H9 (cell line): ENCODE measurements at regions not wholly inside any gene's neighbourhood (a gene's known extent, or its start where the extent isn't known, plus 50 kb on each side); places are given as distances from the start of the nearest gene placed in this dataset.

Experiments
- DNase-seq: peaks from one replicate; pipeline ENCODE4 v3.0.0-alpha.2; 2017
- H2AFZ ChIP-seq: one replicate; pipeline ENCODE4 v1.6.1; 2013; ENCODE audit warnings: mild to moderate bottlenecking, low read length, control low read depth, moderate library complexity
- H2AK5ac ChIP-seq: 2 replicates; pipeline ENCODE4 v1.6.1; 2013; ENCODE audit warnings: low read length, control low read depth, mixed read lengths; ENCODE audit not compliant: insufficient read length
- H2BK120ac ChIP-seq: one replicate; pipeline ENCODE4 v1.6.1; 2013; ENCODE audit warnings: low read depth, mild to moderate bottlenecking, low read length, control low read depth, inconsistent platforms; ENCODE audit not compliant: poor library complexity, severe bottlenecking
- H2BK12ac ChIP-seq: 2 replicates; pipeline ENCODE4 v1.6.1; 2013; ENCODE audit warnings: low read length, control low read depth, mixed read lengths, low read depth; ENCODE audit not compliant: insufficient read length
- H2BK15ac ChIP-seq: 2 replicates; pipeline ENCODE4 v1.6.1; 2013; ENCODE audit warnings: low read depth, low read length, control low read depth
- H2BK20ac ChIP-seq: one replicate; pipeline ENCODE4 v1.6.1; 2013; ENCODE audit warnings: low read depth, mild to moderate bottlenecking, low read length, control low read depth, inconsistent platforms; ENCODE audit not compliant: poor library complexity, severe bottlenecking
- H2BK5ac ChIP-seq: 2 replicates; pipeline ENCODE4 v1.6.1; 2013; ENCODE audit warnings: low read length, control low read depth, mixed read lengths; ENCODE audit not compliant: insufficient read length
- H3K14ac ChIP-seq: 2 replicates; pipeline ENCODE4 v1.6.1; 2013; ENCODE audit warnings: low read length, control low read depth; ENCODE audit not compliant: insufficient read depth
- H3K18ac ChIP-seq: 2 replicates; pipeline ENCODE4 v1.6.1; 2013; ENCODE audit warnings: low read depth, mild to moderate bottlenecking, mixed read lengths, low read length, control low read depth; ENCODE audit not compliant: insufficient read length
- H3K23ac ChIP-seq: 2 replicates; pipeline ENCODE4 v1.6.1; 2013; ENCODE audit warnings: low read length, control low read depth, mixed read lengths, low read depth; ENCODE audit not compliant: insufficient read length
- H3K23me2 ChIP-seq: 2 replicates; pipeline ENCODE4 v1.6.1; 2013; ENCODE audit warnings: low read depth, mild to moderate bottlenecking, mixed read lengths, low read length, control low read depth; ENCODE audit not compliant: insufficient read length, poor library complexity, severe bottlenecking
- H3K27ac ChIP-seq: 2 replicates; pipeline ENCODE4 v1.5.1; 2013; ENCODE audit warnings: low read length, control low read depth, mixed read lengths, low read depth; ENCODE audit not compliant: insufficient read length
- H3K27me3 ChIP-seq: 2 replicates; pipeline ENCODE4 v1.6.1; 2013; ENCODE audit warnings: low read length, control low read depth, inconsistent platforms; ENCODE audit not compliant: insufficient read depth
- H3K4ac ChIP-seq: 2 replicates; pipeline ENCODE4 v1.6.1; 2013; ENCODE audit warnings: low read depth, mild to moderate bottlenecking, control low read depth, inconsistent platforms, low read length, moderate library complexity
- H3K4me1 ChIP-seq: 2 replicates; pipeline ENCODE4 v1.6.1; 2013; ENCODE audit warnings: low read length, control low read depth, inconsistent platforms; ENCODE audit not compliant: insufficient read depth
- H3K4me2 ChIP-seq: 2 replicates; pipeline ENCODE4 v1.6.1; 2013; ENCODE audit warnings: low read length, control low read depth, mixed read lengths; ENCODE audit not compliant: insufficient read length, insufficient read depth
- H3K56ac ChIP-seq: 2 replicates; pipeline ENCODE4 v1.6.1; 2013; ENCODE audit warnings: low read depth, mild to moderate bottlenecking, mixed read lengths, low read length, control low read depth; ENCODE audit not compliant: insufficient read length
- H3K79me1 ChIP-seq: 2 replicates; pipeline ENCODE4 v1.6.1; 2013; ENCODE audit warnings: low read depth, mild to moderate bottlenecking, moderate library complexity, low read length, control low read depth, inconsistent platforms; ENCODE audit not compliant: insufficient read depth, poor library complexity, severe bottlenecking
- H3K79me2 ChIP-seq: 2 replicates; pipeline ENCODE4 v1.6.1; 2013; ENCODE audit warnings: low read length, control low read depth, inconsistent platforms; ENCODE audit not compliant: insufficient read depth
- H3K9ac ChIP-seq: 2 replicates; pipeline ENCODE4 v1.6.1; 2013; ENCODE audit warnings: low read length, control low read depth, mixed read lengths; ENCODE audit not compliant: insufficient read length; ENCODE audit errors: extremely low read depth
- H3K9me3 ChIP-seq: one replicate; pipeline ENCODE4 v1.6.1; 2013; ENCODE audit warnings: low read depth, low read length, inconsistent platforms; ENCODE audit not compliant: control insufficient read depth
- H3T11ph ChIP-seq: one replicate; pipeline ENCODE4 v1.6.1; 2013; ENCODE audit warnings: mild to moderate bottlenecking, low read length, control low read depth, inconsistent platforms
- H4K20me1 ChIP-seq: one replicate; pipeline ENCODE4 v1.6.1; 2013; ENCODE audit not compliant: control insufficient read depth, insufficient read length, insufficient read depth
- H4K5ac ChIP-seq: 2 replicates; pipeline ENCODE4 v1.6.1; 2013; ENCODE audit warnings: low read depth, mild to moderate bottlenecking, mixed read lengths, low read length, control low read depth; ENCODE audit not compliant: insufficient read length
- H4K8ac ChIP-seq: replicated peaks from 2 replicates; pipeline ENCODE4 v1.6.1; 2013; ENCODE audit warnings: low read length, control low read depth, mixed read lengths, low read depth; ENCODE audit not compliant: insufficient read length
- H4K91ac ChIP-seq: 2 replicates; pipeline ENCODE4 v1.6.1; 2013; ENCODE audit warnings: low read depth, mild to moderate bottlenecking, moderate library complexity, mixed read lengths, low read length, control low read depth; ENCODE audit not compliant: insufficient read length
- H3K27ac Mint-ChIP-seq, 3 experiments: 2 replicates in 2 of 3; 3 replicates in 1 of 3; pipeline ENCODE4 v1.8.0; 2020 to 2021; ENCODE audit warnings: mixed read lengths in 3 of 3, mild to moderate bottlenecking in 1 of 3, moderate library complexity in 1 of 3
- H3K27me3 Mint-ChIP-seq: 2 replicates; pipeline ENCODE4 v1.8.0; 2021; ENCODE audit warnings: low read depth, mild to moderate bottlenecking, moderate library complexity, mixed read lengths
- H3K36me3 Mint-ChIP-seq, 3 experiments: 2 replicates in 2 of 3; 3 replicates in 1 of 3; pipeline ENCODE4 v1.8.0; 2020 to 2021; ENCODE audit warnings: low read depth in 3 of 3, mixed read lengths in 3 of 3; ENCODE audit not compliant: insufficient read depth in 1 of 3
- H3K4me1 Mint-ChIP-seq, 2 experiments: 2 replicates each; pipeline ENCODE4 v1.8.0; 2020; ENCODE audit warnings: mixed read lengths in 2 of 2
- H3K4me3 Mint-ChIP-seq, 2 experiments: 2 replicates in 1 of 2; 3 replicates in 1 of 2; pipeline ENCODE4 v1.8.0; 2020 to 2021; ENCODE audit warnings: mild to moderate bottlenecking in 2 of 2, mixed read lengths in 2 of 2, moderate library complexity in 1 of 2
- H3K9me3 Mint-ChIP-seq, 2 experiments: 2 replicates in 1 of 2; 3 replicates in 1 of 2; pipeline ENCODE4 v1.8.0; 2020; ENCODE audit warnings: mild to moderate bottlenecking in 2 of 2, mixed read lengths in 2 of 2, moderate library complexity in 1 of 2
- WGBS: extraction: QIAGEN DNeasy Blood & Tissue Kit; methylation state at CpG from one replicate; pipeline ENCODE4 v1.1.7; 2013; ENCODE audit warnings: missing lambda C conversion rate, low lambda C conversion rate, mixed read lengths; ENCODE audit not compliant: insufficient read length; ENCODE audit errors: extremely low coverage; 5-methylcytosine and 5-hydroxymethylcytosine counted together
- TF ChIP-seq, protein P1 (sequence below): fragments of 200-600 bp; sonication (generic); conservative IDR thresholded peaks from 3 replicates; pipeline ENCODE4 v1.8.0; 2021; ENCODE audit warnings: antibody characterized with exemption, mild to moderate bottlenecking

DNA sequence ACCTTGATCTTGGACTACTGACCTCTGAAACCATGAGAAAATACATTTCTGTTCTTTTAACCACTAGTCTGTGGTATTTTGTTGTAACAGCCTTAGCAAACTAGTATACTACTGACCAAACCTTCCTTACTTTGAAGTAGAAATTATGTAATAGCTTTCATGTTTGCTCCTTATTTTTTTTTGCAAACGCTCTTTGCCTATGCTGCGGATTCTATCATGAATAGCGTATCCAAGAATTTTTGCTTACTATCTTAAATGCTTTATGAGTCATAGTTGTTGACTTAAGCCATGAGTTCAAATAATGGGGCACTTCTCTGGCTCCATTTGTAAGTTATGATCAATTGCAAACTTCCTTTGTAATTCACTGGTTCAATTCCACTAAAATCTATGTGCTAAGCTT lies 154.8 kb upstream of the CYLC2 start:
- no peak overlapping the region for H2BK12ac ChIP-seq
- DNase-seq = no peak
- Mint-ChIP-seq H3K27me3 (no peaks in the 10 kb centered on the region), H3K36me3 (no peaks in the 10 kb centered on the region), H3K4me1 (no peaks in the 10 kb centered on the region), H3K4me3 (no peak overlapping the region), H3K9me3 (no peaks in the 10 kb centered on the region), H3K27ac (no peak overlapping the region)
- H3T11ph ChIP-seq = no peak overlapping the region
- H3K4me2 ChIP-seq = no peak overlapping the region
- no peak overlapping the region for H3K18ac ChIP-seq
- no peak overlapping the region for H3K27ac ChIP-seq
- no peaks in the 10 kb centered on the region for H3K79me2 ChIP-seq
- H2BK20ac ChIP-seq = no peak overlapping the region
- no peak overlapping the region for H3K56ac ChIP-seq
- no peaks in the 10 kb centered on the region for H3K23me2 ChIP-seq
- no peak overlapping the region for H3K14ac ChIP-seq
- H2BK15ac ChIP-seq = no peak overlapping the region
- H2BK120ac ChIP-seq = no peak overlapping the region
- no peaks in the 10 kb centered on the region for H3K79me1 ChIP-seq
- H2AFZ ChIP-seq = no peak overlapping the region
- H2BK5ac ChIP-seq = no peak overlapping the region
- H3K27me3 ChIP-seq = no peaks in the 10 kb centered on the region
- no CpG with 5 or more reads among the region's 3 CpGs for WGBS
- H4K5ac ChIP-seq = no peak overlapping the region
- H3K4me1 ChIP-seq = no peaks in the 10 kb centered on the region
- no peak overlapping the region for H3K9ac ChIP-seq
- no peak overlapping the region for H3K23ac ChIP-seq
- no peak overlapping the region for H4K8ac ChIP-seq
- H4K91ac ChIP-seq = no peak overlapping the region
- no peak overlapping the region for H2AK5ac ChIP-seq
- H3K9me3 ChIP-seq = no peaks in the 10 kb centered on the region
- H3K4ac ChIP-seq = no peak overlapping the region
- TF ChIP-seq, protein P1, sequence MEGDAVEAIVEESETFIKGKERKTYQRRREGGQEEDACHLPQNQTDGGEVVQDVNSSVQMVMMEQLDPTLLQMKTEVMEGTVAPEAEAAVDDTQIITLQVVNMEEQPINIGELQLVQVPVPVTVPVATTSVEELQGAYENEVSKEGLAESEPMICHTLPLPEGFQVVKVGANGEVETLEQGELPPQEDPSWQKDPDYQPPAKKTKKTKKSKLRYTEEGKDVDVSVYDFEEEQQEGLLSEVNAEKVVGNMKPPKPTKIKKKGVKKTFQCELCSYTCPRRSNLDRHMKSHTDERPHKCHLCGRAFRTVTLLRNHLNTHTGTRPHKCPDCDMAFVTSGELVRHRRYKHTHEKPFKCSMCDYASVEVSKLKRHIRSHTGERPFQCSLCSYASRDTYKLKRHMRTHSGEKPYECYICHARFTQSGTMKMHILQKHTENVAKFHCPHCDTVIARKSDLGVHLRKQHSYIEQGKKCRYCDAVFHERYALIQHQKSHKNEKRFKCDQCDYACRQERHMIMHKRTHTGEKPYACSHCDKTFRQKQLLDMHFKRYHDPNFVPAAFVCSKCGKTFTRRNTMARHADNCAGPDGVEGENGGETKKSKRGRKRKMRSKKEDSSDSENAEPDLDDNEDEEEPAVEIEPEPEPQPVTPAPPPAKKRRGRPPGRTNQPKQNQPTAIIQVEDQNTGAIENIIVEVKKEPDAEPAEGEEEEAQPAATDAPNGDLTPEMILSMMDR = no peak
- H4K20me1 ChIP-seq = no peaks in the 10 kb centered on the region
